GM18868 (cell line): ENCODE measurements at regions not wholly inside any gene's neighbourhood (a gene's known extent, or its start where the extent isn't known, plus 50 kb on each side); places are given as distances from the start of the nearest gene placed in this dataset.

Source experiments
- ATAC-seq: cut with Tn5 transposase; IDR thresholded peaks from one replicate; pipeline ENCODE4 v1.9.1; 2021; ENCODE audit warnings: mild to moderate bottlenecking, moderate library complexity; ENCODE audit not compliant: unreplicated experiment

GRCh38 chr5:53326424-53327153 lies 153.8 kb upstream of the FST start:
- no peak for ATAC-seq

DNA sequence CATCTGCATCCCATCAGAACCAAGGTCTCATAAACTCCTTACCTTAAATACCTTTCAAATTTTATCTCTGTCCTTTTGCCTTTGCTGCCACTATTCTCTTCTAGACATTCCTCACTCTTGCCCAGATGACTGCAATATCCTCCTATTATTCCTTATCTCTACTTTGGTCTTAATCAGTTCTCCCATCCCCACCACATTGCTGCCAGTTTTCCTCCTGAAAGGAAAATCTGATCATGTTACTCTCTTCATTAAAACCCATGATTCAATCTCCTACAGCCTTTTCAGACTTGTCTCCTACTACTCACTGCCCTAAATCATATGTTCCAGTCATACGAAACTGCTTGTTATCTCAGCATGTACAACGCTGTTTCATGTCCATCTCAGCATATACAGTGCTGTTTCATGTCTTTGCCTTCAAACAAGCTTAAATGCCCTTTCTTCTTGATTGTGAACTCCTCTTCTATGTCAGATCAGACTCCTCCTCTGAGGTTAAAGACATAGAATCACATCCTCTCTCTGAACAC lies 152.6 kb upstream of the FST start:
- no peak for ATAC-seq

- no peak for ATAC-seq
Observed at GRCh38 chr5:53330491-53330890, 149.9 kb upstream of the FST start.

DNA sequence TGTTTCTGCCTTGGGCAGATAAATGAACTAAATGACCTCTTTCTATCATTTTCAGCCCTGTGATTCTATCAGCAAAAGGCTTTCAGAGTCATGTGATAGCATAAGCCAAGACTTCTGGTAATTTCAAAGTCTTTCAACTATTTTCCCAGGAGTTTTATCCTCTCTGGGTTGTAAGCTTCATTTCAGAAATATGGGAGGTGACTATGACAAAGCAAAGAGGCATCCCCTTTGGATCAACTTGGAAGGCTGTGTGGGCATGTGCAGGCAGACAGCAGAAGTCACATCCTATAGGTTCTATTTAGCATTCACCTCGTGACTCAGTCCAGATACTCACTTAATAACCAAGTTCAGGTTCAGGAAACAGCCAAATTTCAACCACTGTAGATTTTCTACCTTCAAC lies 149.0 kb upstream of the FST start:
- no peak for ATAC-seq

DNA sequence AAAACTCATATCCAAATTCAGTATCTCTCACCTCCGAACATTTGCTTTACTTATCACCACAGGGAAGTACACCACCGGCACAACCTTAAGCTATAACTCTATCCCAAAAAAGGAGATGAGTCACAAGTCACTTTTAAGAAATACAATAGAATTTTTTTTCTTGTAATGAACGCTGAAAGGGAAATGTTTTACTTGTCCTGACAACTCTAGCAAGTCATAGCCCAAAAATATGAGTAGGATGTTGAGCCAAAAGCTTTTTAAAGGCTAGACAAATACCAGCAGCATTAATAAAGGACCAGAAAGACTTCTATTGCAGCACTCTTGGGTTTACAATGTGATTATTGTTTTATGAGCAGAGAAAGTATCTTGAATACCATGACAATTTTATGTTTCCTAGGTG lies 147.3 kb upstream of the FST start:
- no peak for ATAC-seq

GRCh38 chr5:53334431-53334941 lies 145.9 kb upstream of the FST start:
- no peak for ATAC-seq

DNA sequence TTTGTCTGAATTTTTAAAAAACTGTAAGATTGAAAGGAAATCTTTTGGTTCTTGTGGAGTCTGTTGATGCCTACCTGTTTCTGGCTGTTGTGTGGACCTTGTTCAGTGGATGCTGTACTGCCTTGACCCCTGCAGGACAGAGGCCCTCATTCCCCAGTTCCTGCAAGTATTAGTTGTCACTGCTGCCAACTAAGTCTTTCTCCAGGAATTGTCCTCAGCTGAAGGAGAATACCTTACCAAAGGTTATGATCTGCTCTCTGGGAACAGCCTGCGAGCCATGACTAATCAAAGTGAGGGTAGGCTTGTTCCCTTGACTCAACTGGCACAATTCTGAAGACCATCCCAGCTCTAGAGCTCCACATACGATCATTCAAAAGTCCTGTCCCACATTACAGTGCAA lies 145.3 kb upstream of the FST start:
- no peak for ATAC-seq

- no peak for ATAC-seq
Observed at GRCh38 chr5:53337827-53338226, 142.6 kb upstream of the FST start.

DNA sequence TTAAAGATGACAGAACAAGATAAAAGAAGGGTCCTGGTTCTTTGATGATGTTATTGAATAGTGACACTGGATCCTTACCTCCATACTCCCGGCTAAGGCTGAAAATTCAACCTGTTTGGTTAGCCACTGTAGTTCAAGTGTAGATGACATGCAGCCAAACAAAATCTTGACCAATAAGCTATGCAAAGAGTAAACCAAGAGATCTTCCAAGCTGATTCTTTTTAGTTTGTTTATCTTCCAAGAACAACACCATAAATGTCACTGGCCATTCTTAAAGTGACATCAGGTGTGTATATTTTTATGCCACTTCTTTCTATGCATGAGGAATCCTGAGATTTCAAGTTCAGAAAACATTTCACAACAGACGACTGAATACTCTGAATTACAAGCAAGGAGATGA lies 141.5 kb upstream of the FST start:
- no peak for ATAC-seq

DNA sequence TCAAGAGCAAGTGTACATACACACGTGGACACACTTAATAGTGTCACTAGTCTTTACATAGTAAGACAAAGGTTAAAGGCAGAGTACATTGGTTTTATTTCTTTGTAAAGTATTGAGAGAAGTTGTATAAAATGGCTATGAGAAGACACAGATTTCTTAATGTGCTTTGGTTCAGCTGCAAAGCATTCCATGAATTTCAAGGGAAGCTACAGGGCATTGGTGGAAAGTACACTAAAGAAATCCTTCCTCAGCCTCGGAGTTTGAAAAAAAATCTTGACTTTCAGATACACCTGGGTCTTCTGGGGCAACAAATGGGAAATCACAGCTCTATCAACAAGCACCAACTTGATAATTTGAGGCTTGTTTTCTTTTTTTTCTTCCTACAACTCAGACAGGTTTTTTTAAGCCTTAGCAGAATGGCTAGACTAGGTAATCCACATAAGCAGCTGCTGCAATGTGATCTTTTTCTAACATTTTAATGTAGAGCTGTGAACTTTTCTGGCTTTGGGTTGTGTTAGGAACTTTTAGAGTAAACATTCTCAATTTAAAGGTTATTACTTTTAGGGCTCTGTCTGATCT lies 140.4 kb upstream of the FST start:
- ATAC-seq = no peak

DNA sequence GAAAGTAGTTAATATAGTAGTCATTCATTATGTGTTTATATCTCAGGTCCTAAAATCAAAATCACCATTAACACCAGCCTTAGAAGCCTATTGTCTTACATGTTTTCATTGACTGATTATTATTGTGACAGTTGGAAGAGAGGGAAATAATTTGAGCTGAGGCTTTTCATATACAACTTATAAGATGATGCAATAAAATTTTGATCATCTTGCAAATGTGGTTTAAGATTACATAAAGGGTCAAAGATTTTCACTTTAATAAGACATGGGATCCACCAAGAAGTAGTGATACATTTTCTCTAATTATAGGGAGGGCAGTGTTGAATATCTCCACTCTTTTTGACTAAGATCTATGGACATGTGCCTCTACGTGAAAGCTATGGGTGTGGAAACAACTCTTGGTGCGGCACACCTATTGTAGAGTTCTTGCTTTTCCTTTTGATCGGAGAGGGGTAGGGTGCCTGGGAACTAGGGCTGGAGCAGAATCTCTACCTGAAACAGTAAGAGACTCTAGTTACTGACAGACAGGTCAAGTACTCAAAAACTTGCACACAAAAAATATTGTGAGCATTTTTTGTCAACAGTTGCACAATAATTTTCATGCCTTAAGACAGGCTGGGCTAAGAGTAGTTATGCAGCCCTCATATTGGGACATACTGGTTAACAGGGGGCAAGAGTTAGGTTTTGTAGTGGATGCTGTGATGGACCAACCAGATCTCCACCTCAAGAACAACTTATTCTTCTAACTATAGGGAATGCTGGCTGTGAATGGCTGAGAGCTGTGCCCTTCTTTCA lies 139.3 kb upstream of the FST start:
- no peak for ATAC-seq

DNA sequence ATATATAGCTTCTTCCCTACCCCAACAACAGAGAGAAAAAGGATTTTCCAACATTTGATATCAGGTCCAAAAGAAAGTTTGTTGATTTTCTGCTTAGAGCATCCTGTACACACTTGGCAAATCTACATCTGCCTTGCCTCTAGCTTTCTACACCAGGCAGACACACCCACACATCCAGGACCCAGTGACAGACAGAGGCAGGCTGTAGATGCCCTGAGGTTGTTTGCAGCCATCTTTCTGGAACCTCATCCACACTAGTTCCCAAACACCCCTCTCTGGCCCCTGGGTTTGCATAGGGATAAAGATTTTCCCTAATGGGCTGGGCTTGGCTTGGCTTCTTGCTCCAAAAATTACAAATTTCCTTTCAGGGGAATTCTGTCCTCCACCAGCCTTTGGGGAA lies 138.2 kb upstream of the FST start:
- ATAC-seq = no peak

GRCh38 chr5:53343187-53343586 lies 137.2 kb upstream of the FST start:
- no peak for ATAC-seq

GRCh38 chr5:53350368-53350767 lies 130.1 kb upstream of the FST start:
- ATAC-seq = no peak

DNA sequence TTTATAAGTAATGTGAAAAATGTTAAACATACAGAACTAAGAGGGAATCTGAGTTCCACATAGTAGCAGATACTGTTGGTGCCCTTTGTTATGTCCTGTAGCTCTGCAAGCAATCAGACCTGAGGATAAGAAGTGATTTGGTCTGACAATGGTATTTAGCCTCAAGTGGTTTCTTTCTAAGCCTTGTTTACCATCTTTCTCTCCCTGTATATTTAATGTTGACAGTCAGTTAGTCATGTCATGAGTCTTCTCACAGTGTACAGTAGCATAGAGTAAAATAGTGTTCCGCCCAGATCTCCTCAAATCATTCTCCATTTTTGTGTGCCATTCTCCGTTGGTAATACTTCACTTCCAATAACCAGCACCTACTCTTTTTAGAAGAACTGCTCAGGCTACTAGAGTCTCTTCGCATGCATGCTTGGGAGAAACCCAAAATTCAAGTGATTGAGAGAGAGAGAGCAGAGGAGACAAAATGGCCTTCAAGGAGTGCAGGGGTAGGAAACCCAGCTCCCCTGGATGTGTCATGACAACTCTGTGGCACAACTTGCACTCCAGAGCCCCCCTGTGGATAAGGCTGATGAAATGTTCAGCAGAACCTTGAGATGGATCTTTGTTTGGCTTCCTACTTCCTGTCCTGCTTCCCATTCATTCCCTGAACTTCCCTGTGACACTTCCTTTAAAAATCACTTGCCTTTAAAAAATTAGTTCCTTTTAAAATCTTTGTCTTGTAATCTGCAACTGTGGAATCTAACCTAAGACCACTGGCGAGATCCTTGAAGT lies 129.2 kb upstream of the FST start:
- ATAC-seq = no peak

- ATAC-seq = no peak
Observed at GRCh38 chr5:53355316-53355715, 125.1 kb upstream of the FST start.

DNA sequence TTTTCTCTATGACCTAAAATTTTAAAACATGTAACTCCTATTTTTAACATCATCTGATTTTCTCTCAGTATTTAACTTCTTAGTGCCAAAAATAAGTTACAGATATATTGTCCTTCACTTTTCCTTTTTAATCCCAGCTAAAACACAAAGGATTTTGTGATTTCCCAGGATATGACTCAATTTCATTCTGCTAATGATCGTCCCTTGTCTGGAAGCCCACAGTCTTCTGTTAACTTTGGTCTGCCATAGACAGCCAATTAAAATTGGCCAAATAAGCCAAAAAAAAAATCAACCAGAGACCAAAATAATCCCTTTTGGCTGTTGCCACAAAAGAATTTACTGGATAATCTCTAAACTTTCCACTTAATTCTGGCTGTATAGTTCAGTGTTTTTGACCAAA lies 124.5 kb upstream of the FST start:
- ATAC-seq = no peak

DNA sequence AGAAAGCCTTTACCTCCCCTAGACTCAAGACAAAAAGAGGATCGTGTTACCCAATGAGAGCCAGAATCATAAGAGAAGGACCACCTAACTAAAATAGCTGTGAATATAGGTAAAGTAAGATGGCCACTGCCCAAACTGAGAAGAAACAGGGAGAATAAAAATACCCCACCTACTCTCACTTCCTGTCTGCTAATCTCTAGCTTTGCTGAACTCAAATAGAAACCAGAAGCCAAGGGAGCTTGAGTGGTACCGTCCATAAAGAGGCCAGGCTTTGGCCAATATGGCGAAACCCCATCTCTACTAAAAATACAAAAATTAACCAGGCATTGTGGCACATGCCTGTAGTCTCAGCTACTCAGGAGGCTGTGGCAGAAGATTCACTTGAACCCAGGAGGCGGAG lies 123.0 kb upstream of the FST start:
- ATAC-seq = peak; percentile 84

DNA sequence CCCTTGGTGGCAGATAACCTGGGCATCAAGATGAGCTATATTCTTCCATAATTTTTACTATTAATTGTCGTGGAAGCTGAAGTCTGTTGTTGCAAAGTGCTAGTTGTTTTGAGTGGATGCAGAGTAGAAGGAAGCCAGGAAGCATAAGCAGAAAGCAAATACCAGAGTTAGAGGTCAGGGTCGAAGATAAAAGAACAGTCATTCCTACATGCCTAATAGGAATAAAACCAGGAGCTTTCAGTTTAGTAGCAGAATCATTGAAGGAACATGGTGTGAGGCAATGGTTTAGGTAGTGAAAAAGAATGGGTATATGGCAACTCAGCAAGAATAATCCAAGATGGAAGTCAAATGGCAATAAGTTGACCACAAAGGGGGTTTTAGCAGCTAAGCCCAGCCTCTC lies 121.6 kb upstream of the FST start:
- ATAC-seq = no peak

DNA sequence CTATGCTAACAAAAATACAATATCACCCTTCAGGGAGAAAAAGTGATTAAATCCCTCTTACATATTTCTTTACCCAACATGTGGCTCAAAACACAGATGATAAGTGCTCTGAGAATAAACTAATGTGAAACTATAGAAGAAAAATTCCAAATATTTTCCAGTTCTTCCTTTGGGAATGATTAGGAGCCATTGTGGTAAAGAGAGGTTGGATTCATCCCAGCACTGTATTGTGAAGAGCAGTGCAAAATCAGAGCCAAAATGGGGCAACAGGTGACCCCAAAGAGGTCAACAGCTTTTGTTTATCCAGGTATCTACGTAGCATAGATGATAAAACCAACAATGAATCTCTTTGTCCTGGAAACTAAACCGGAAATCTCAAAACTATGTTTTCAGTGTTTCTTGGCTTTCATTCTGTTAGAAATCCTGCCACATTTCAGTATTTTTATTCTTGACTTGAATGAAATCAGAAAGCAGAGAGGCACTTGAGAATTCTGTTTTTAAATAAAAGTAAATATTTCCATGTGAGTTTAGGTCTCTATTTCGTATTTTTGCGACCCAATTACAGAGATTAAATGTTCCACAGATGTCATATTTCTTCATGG lies 120.4 kb upstream of the FST start:
- ATAC-seq = no peak

- ATAC-seq = no peak
Observed at GRCh38 chr5:53360811-53361210, 119.6 kb upstream of the FST start.
